HFFc6 (cell line): ENCODE measurements at regions not wholly inside any gene's neighbourhood (a gene's known extent, or its start where the extent isn't known, plus 50 kb on each side); places are given as distances from the start of the nearest gene placed in this dataset.

Source experiments
- DNase-seq: peaks from one replicate; pipeline ENCODE4 v3.0.0-alpha.2; 2018
- H3K27ac Mint-ChIP-seq: 2 replicates; pipeline ENCODE4 v1.8.0; 2020; ENCODE audit warnings: mild to moderate bottlenecking, mixed read lengths
- H3K27me3 Mint-ChIP-seq: 2 replicates; pipeline ENCODE4 v1.8.0; 2021; ENCODE audit warnings: mild to moderate bottlenecking, moderate library complexity, mixed read lengths; ENCODE audit not compliant: insufficient read depth
- H3K36me3 Mint-ChIP-seq: 2 replicates; pipeline ENCODE4 v1.8.0; 2021; ENCODE audit warnings: low read depth, mixed read lengths
- H3K4me1 Mint-ChIP-seq: 2 replicates; pipeline ENCODE4 v1.8.0; 2020; ENCODE audit warnings: low read depth, mixed read lengths
- H3K4me3 Mint-ChIP-seq: 2 replicates; pipeline ENCODE4 v1.8.0; 2020; ENCODE audit warnings: mild to moderate bottlenecking, moderate library complexity, mixed read lengths
- H3K9me3 Mint-ChIP-seq: 2 replicates; pipeline ENCODE4 v1.8.0; 2020; ENCODE audit warnings: mild to moderate bottlenecking, mixed read lengths
- TF ChIP-seq, protein P1 (sequence below): fragments of 200-600 bp; sonication (generic); IDR thresholded peaks from 2 replicates; pipeline ENCODE4 v1.5.0; 2021; ENCODE audit warnings: antibody characterized with exemption, mild to moderate bottlenecking

GRCh38 chr6:37559050-37559449, 59.4 kb upstream of the CCDC167 start:
- H3K4me1 Mint-ChIP-seq, result peaks cover 34% of the 10 kb centered on the region
- no peak overlapping the region for H3K4me3 Mint-ChIP-seq
- no peak overlapping the region for H3K27ac Mint-ChIP-seq
- no peaks in the 10 kb centered on the region for H3K9me3 Mint-ChIP-seq
- TF ChIP-seq, protein P1, sequence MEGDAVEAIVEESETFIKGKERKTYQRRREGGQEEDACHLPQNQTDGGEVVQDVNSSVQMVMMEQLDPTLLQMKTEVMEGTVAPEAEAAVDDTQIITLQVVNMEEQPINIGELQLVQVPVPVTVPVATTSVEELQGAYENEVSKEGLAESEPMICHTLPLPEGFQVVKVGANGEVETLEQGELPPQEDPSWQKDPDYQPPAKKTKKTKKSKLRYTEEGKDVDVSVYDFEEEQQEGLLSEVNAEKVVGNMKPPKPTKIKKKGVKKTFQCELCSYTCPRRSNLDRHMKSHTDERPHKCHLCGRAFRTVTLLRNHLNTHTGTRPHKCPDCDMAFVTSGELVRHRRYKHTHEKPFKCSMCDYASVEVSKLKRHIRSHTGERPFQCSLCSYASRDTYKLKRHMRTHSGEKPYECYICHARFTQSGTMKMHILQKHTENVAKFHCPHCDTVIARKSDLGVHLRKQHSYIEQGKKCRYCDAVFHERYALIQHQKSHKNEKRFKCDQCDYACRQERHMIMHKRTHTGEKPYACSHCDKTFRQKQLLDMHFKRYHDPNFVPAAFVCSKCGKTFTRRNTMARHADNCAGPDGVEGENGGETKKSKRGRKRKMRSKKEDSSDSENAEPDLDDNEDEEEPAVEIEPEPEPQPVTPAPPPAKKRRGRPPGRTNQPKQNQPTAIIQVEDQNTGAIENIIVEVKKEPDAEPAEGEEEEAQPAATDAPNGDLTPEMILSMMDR, result no peak
- H3K27me3 Mint-ChIP-seq, result peaks cover 21% of the 10 kb centered on the region
- H3K36me3 Mint-ChIP-seq, result no peaks in the 10 kb centered on the region
- DNase-seq, result no peak

- Mint-ChIP-seq H3K9me3 (no peaks in the 10 kb centered on the region), H3K4me1 (peaks cover 38% of the 10 kb centered on the region), H3K4me3 (no peak overlapping the region), H3K27me3 (peaks cover 20% of the 10 kb centered on the region), H3K27ac (no peak overlapping the region), H3K36me3 (no peaks in the 10 kb centered on the region)
- TF ChIP-seq, protein P1, result no peak
- no peak for DNase-seq
Measured at GRCh38 chr6:37558646-37559045, 59.0 kb upstream of the CCDC167 start.

- Mint-ChIP-seq H3K9me3 (no peaks in the 10 kb centered on the region), H3K27ac (no peak overlapping the region), H3K4me3 (no peak overlapping the region), H3K4me1 (peaks cover 43% of the 10 kb centered on the region), H3K27me3 (peaks cover 15% of the 10 kb centered on the region), H3K36me3 (no peaks in the 10 kb centered on the region)
- DNase-seq, result no peak
- TF ChIP-seq, protein P1, result no peak
Measured at GRCh38 chr6:37558168-37558567, 58.5 kb upstream of the CCDC167 start.

- peaks cover 48% of the 10 kb centered on the region for H3K4me1 Mint-ChIP-seq
- no peak overlapping the region for H3K27ac Mint-ChIP-seq
- TF ChIP-seq, protein P1, result no peak
- H3K4me3 Mint-ChIP-seq, result no peak overlapping the region
- H3K27me3 Mint-ChIP-seq, result peaks cover 14% of the 10 kb centered on the region
- H3K9me3 Mint-ChIP-seq, result no peaks in the 10 kb centered on the region
- no peak for DNase-seq
- no peaks in the 10 kb centered on the region for H3K36me3 Mint-ChIP-seq
Measured at GRCh38 chr6:37557645-37558114, 58.0 kb upstream of the CCDC167 start.

DNA sequence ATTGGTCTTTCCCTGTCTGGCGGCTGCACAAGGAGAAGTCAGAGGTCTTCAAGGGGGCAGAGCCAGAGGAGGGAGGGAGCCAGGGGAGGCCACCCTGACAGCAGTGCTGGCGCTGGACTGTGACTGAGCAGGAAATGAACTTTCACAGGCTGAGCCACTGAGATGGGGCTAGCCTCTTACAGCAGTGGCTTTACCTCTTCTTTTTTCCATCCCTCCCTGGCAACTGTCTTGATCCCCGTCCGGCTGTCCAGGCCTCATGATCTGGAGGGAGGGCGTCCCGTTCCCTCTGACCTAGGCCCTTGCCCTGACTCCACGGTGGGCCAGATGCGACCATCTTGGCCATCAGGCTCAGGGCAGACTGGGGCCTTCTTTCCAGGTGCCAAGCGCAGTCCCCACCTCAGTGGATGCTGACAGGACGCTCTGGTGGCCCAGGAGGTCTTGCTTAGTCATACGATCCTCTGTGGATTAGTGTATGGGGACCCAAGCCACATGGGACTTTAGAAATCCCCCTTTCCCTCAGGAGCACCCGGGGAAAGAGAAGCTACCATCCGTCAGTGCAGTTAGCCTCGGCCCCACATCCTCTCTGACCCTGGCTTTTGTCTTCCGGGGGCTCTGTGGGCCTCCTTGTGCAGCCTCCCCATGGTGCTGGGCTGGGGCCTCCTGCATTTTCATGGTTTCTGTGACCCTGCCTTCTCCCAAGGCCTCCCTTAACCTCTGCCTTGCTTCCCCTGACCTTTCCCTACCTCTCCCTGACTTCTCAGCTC, 57.4 kb upstream of the CCDC167 start:
- no peak for DNase-seq
- no peak overlapping the region for H3K4me3 Mint-ChIP-seq
- H3K4me1 Mint-ChIP-seq, result peaks cover 50% of the 10 kb centered on the region
- TF ChIP-seq, protein P1, result no peak
- H3K27ac Mint-ChIP-seq, result no peak overlapping the region
- H3K9me3 Mint-ChIP-seq, result no peaks in the 10 kb centered on the region
- no peaks in the 10 kb centered on the region for H3K36me3 Mint-ChIP-seq
- peaks cover 14% of the 10 kb centered on the region for H3K27me3 Mint-ChIP-seq
